ENCODE measurements at regions not wholly inside any gene's neighbourhood (a gene's known extent, or its start where the extent isn't known, plus 50 kb on each side); places are given as distances from the start of the nearest gene placed in this dataset.

- no peak for DNase-seq (ENCODE audit: low spot score in 2 of 2)
- TF ChIP-seq POLR2AphosphoS5 (IDR thresholded peaks at IDR 0.05) (no peak), CTCF (IDR thresholded peaks at IDR 0.05) (no peak), POLR2A (IDR thresholded peaks at IDR 0.05) (no peak), EP300 (IDR thresholded peaks at IDR 0.05) (no peak)
- Histone ChIP-seq H3K27me3 (no peaks in the 10 kb centered on the region), H3K4me3 (no peak overlapping the region), H3K9me3 (no peaks in the 10 kb centered on the region), H3K27ac (no peak overlapping the region), H3K36me3 (no peaks in the 10 kb centered on the region), H3K4me1 (peaks cover 4% of the 10 kb centered on the region)
- WGBS = 72% methylated on average over 5 of the region's 5 CpGs
Measured at GRCh38 chr6:139748353-139749146, 374.1 kb upstream of the CITED2 start.

- Histone ChIP-seq H3K36me3 (no peaks in the 10 kb centered on the region), H3K27ac (no peak overlapping the region), H3K27me3 (no peaks in the 10 kb centered on the region), H3K4me1 (peaks cover 4% of the 10 kb centered on the region), H3K4me3 (no peak overlapping the region), H3K9me3 (no peaks in the 10 kb centered on the region)
- no peak for DNase-seq (ENCODE audit: low spot score in 2 of 2)
- TF ChIP-seq CTCF (IDR thresholded peaks at IDR 0.05) (no peak), EP300 (IDR thresholded peaks at IDR 0.05) (no peak), POLR2A (IDR thresholded peaks at IDR 0.05) (no peak), POLR2AphosphoS5 (IDR thresholded peaks at IDR 0.05) (no peak)
- 91% methylated on average over 5 of the region's 5 CpGs for WGBS
Measured at GRCh38 chr6:139747154-139747553, 372.7 kb upstream of the CITED2 start.

- Histone ChIP-seq H3K27me3 (no peaks in the 10 kb centered on the region), H3K9me3 (no peaks in the 10 kb centered on the region), H3K36me3 (no peaks in the 10 kb centered on the region), H3K4me1 (peaks cover 4% of the 10 kb centered on the region), H3K27ac (no peak overlapping the region), H3K4me3 (no peak overlapping the region)
- 64% methylated on average over 4 of the region's 4 CpGs for WGBS
- DNase-seq (ENCODE audit: low spot score in 2 of 2) = no peak
- TF ChIP-seq POLR2AphosphoS5 (IDR thresholded peaks at IDR 0.05) (no peak), EP300 (IDR thresholded peaks at IDR 0.05) (no peak)
Measured at GRCh38 chr6:139744891-139745290, 370.4 kb upstream of the CITED2 start.

- no peaks in the 10 kb centered on the region for H3K36me3 ChIP-seq
- no peaks in the 10 kb centered on the region for H3K27me3 ChIP-seq
- no peaks in the 10 kb centered on the region for H3K9me3 ChIP-seq
- no peak for DNase-seq (ENCODE audit: low spot score in 2 of 2)
- no peak for TF ChIP-seq EP300 (IDR thresholded peaks at IDR 0.05)
- TF ChIP-seq CTCF (IDR thresholded peaks at IDR 0.05) = no peak
- TF ChIP-seq POLR2A (IDR thresholded peaks at IDR 0.05) = no peak
- no peak for TF ChIP-seq POLR2AphosphoS5 (IDR thresholded peaks at IDR 0.05)
- no peak overlapping the region for H3K27ac ChIP-seq
- WGBS = 80% methylated on average over 3 of the region's 3 CpGs
- H3K4me1 ChIP-seq = peaks cover 4% of the 10 kb centered on the region
- no peak overlapping the region for H3K4me3 ChIP-seq
Measured at GRCh38 chr6:139743664-139744437, 369.4 kb upstream of the CITED2 start.

GRCh38 chr6:139742671-139743070, 368.2 kb upstream of the CITED2 start:
- H3K4me1 ChIP-seq = peaks cover 4% of the 10 kb centered on the region

More at GRCh38 chr6:139742671-139743070, 368.2 kb upstream of the CITED2 start:
- no peaks in the 10 kb centered on the region for H3K36me3 ChIP-seq
- no peak overlapping the region for H3K27ac ChIP-seq
- no peaks in the 10 kb centered on the region for H3K27me3 ChIP-seq
- 63% methylated on average over 1 of the region's 1 CpG for WGBS
- H3K4me3 ChIP-seq = no peak overlapping the region
- H3K9me3 ChIP-seq = no peaks in the 10 kb centered on the region
- TF ChIP-seq CTCF (IDR thresholded peaks at IDR 0.05) (no peak), POLR2AphosphoS5 (IDR thresholded peaks at IDR 0.05) (no peak), POLR2A (IDR thresholded peaks at IDR 0.05) (no peak), EP300 (IDR thresholded peaks at IDR 0.05) (no peak)
- DNase-seq (ENCODE audit: low spot score in 2 of 2) = no peak
